Astrocyte (in vitro differentiated cells and primary cell): ENCODE measurements at regions not wholly inside any gene's neighbourhood (a gene's known extent, or its start where the extent isn't known, plus 50 kb on each side); places are given as distances from the start of the nearest gene placed in this dataset.

Experiments used
- DNase-seq: peaks from one replicate; pipeline ENCODE4 v3.0.0-alpha.2; 2010; ENCODE audit warnings: low read depth
- FAIRE-seq: peaks from 2 replicates; lab custom pipeline; 2011; peaks lifted over from hg19 to GRCh38; lab: Jason Lieb, UNC
- H2AFZ ChIP-seq: 2 replicates; pipeline ENCODE4 v1.6.0; 2012; ENCODE audit warnings: low read depth, low read length, inconsistent platforms
- H3K27ac ChIP-seq: 2 replicates; pipeline ENCODE4 v1.5.1; 2011; ENCODE audit warnings: low read depth, low read length, inconsistent platforms
- H3K27me3 ChIP-seq: 2 replicates; pipeline ENCODE4 v1.6.0; 2011; ENCODE audit warnings: low read length, inconsistent platforms; ENCODE audit not compliant: insufficient read depth
- H3K36me3 ChIP-seq: 2 replicates; pipeline ENCODE4 v1.5.1; 2011; ENCODE audit warnings: low read length, inconsistent platforms; ENCODE audit not compliant: insufficient read depth
- H3K4me1 ChIP-seq: 2 replicates; pipeline ENCODE4 v1.5.1; 2011; ENCODE audit warnings: low read length, inconsistent platforms; ENCODE audit not compliant: insufficient read depth
- H3K4me2 ChIP-seq: 2 replicates; pipeline ENCODE4 v1.6.0; 2012; ENCODE audit warnings: low read length, inconsistent platforms
- H3K4me3 ChIP-seq: 2 replicates; pipeline ENCODE4 v1.5.1; 2011; ENCODE audit warnings: low read depth, mild to moderate bottlenecking, low read length, inconsistent platforms; ENCODE audit not compliant: insufficient read depth
- H3K79me2 ChIP-seq: 2 replicates; pipeline ENCODE4 v1.6.0; 2012; ENCODE audit warnings: mild to moderate bottlenecking, low read length, inconsistent platforms; ENCODE audit not compliant: insufficient read depth
- H3K9ac ChIP-seq: 2 replicates; pipeline ENCODE4 v1.6.0; 2012; ENCODE audit warnings: mild to moderate bottlenecking, low read length, inconsistent platforms
- H3K9me3 ChIP-seq: 2 replicates; pipeline ENCODE4 v1.5.1; 2012; ENCODE audit warnings: low read depth, mild to moderate bottlenecking, low read length, inconsistent platforms; ENCODE audit not compliant: insufficient read depth
- H4K20me1 ChIP-seq: 2 replicates; pipeline ENCODE4 v1.6.0; 2012; ENCODE audit warnings: low read length, inconsistent platforms; ENCODE audit not compliant: insufficient read depth
- H3K27ac Mint-ChIP-seq: one replicate; pipeline ENCODE4 v1.8.0; 2021; ENCODE audit warnings: mild to moderate bottlenecking, mixed read lengths; ENCODE audit not compliant: unreplicated experiment
- H3K27me3 Mint-ChIP-seq: one replicate; pipeline ENCODE4 v1.8.0; 2021; ENCODE audit warnings: low read depth, mixed read lengths; ENCODE audit not compliant: unreplicated experiment
- H3K36me3 Mint-ChIP-seq: one replicate; pipeline ENCODE4 v1.8.0; 2021; ENCODE audit warnings: low read depth, mixed read lengths; ENCODE audit not compliant: unreplicated experiment
- H3K4me1 Mint-ChIP-seq: one replicate; pipeline ENCODE4 v1.8.0; 2021; ENCODE audit warnings: low read depth, mixed read lengths; ENCODE audit not compliant: unreplicated experiment
- H3K4me3 Mint-ChIP-seq: one replicate; pipeline ENCODE4 v1.8.0; 2021; ENCODE audit warnings: mild to moderate bottlenecking, moderate library complexity, mixed read lengths; ENCODE audit not compliant: unreplicated experiment
- H3K9me3 Mint-ChIP-seq: one replicate; pipeline ENCODE4 v1.8.0; 2021; ENCODE audit warnings: mild to moderate bottlenecking, mixed read lengths; ENCODE audit not compliant: unreplicated experiment
- CTCF ChIP-seq: IDR thresholded peaks from 2 replicates; pipeline ENCODE4 v1.5.1; 2011; ENCODE audit warnings: low read depth, mild to moderate bottlenecking, inconsistent platforms, low read length, moderate library complexity; ENCODE audit not compliant: insufficient read depth
- EZH2 ChIP-seq: IDR thresholded peaks from 2 replicates; pipeline ENCODE4 v1.6.1; 2012; ENCODE audit warnings: mild to moderate bottlenecking, low read length, inconsistent platforms; ENCODE audit not compliant: insufficient read depth

GRCh38 chr2:150122871-150123613 lies 364.4 kb downstream of the RND3 start:
- Mint-ChIP-seq H3K27ac (no peak overlapping the region), H3K27me3 (peaks cover 4% of the 10 kb centered on the region), H3K4me1 (peaks cover 27% of the 10 kb centered on the region), H3K36me3 (no peaks in the 10 kb centered on the region), H3K4me3 (no peak overlapping the region), H3K9me3 (no peaks in the 10 kb centered on the region)
- DNase-seq (peak; percentile 76), FAIRE-seq (peak; percentile 76)
- H4K20me1 ChIP-seq: no peaks in the 10 kb centered on the region
- peaks cover 52% of the 10 kb centered on the region for H3K4me1 ChIP-seq
- H3K9me3 ChIP-seq: no peaks in the 10 kb centered on the region
- no peaks in the 10 kb centered on the region for H3K36me3 ChIP-seq
- no peak overlapping the region for H2AFZ ChIP-seq
- no peak overlapping the region for H3K27ac ChIP-seq
- H3K4me3 ChIP-seq: no peak overlapping the region
- no peaks in the 10 kb centered on the region for H3K79me2 ChIP-seq
- H3K27me3 ChIP-seq: no peaks in the 10 kb centered on the region
- H3K9ac ChIP-seq: no peak overlapping the region
- TF ChIP-seq CTCF: no peak
- TF ChIP-seq EZH2: no peak
- H3K4me2 ChIP-seq: peak overlapping the region; percentile 39

- Histone ChIP-seq H2AFZ (no peak overlapping the region), H3K4me2 (no peak overlapping the region), H3K27me3 (no peaks in the 10 kb centered on the region), H3K79me2 (no peaks in the 10 kb centered on the region), H3K9me3 (no peaks in the 10 kb centered on the region), H3K27ac (no peak overlapping the region), H3K4me3 (no peak overlapping the region), H3K4me1 (peaks cover 43% of the 10 kb centered on the region), H3K36me3 (no peaks in the 10 kb centered on the region), H3K9ac (no peak overlapping the region), H4K20me1 (no peaks in the 10 kb centered on the region)
- FAIRE-seq: no peak
- Mint-ChIP-seq H3K4me1 (peaks cover 18% of the 10 kb centered on the region), H3K27me3 (peaks cover 4% of the 10 kb centered on the region), H3K36me3 (no peaks in the 10 kb centered on the region), H3K4me3 (no peak overlapping the region), H3K27ac (no peak overlapping the region), H3K9me3 (no peaks in the 10 kb centered on the region)
- no peak for DNase-seq
- TF ChIP-seq CTCF: no peak
- TF ChIP-seq EZH2: no peak
Measured at GRCh38 chr2:150122156-150122555, 365.3 kb downstream of the RND3 start.

GRCh38 chr2:150120326-150120955 lies 367.0 kb downstream of the RND3 start:
- Mint-ChIP-seq H3K27me3 (peaks cover 4% of the 10 kb centered on the region), H3K4me3 (no peak overlapping the region), H3K36me3 (no peaks in the 10 kb centered on the region), H3K9me3 (no peaks in the 10 kb centered on the region), H3K27ac (no peak overlapping the region), H3K4me1 (peaks cover 7% of the 10 kb centered on the region)
- DNase-seq (no peak), FAIRE-seq (no peak)
- H3K4me1 ChIP-seq: peaks cover 29% of the 10 kb centered on the region
- TF ChIP-seq CTCF (no peak), EZH2 (no peak)
- H2AFZ ChIP-seq: peak overlapping the region; percentile 23
- no peaks in the 10 kb centered on the region for H3K9me3 ChIP-seq
- peak overlapping the region; percentile 11 for H3K9ac ChIP-seq
- H3K36me3 ChIP-seq: no peaks in the 10 kb centered on the region
- H3K27ac ChIP-seq: no peak overlapping the region
- peak overlapping the region; percentile 71 for H3K4me2 ChIP-seq
- no peaks in the 10 kb centered on the region for H3K79me2 ChIP-seq
- H4K20me1 ChIP-seq: no peaks in the 10 kb centered on the region
- no peak overlapping the region for H3K4me3 ChIP-seq
- no peaks in the 10 kb centered on the region for H3K27me3 ChIP-seq
